ENCODE measurements at regions not wholly inside any gene's neighbourhood (a gene's known extent, or its start where the extent isn't known, plus 50 kb on each side); places are given as distances from the start of the nearest gene placed in this dataset.

- no peak for DNase-seq
These were observed 614.1 kb upstream of the CDH9 start for GRCh38 chr5:27652505-27652904.

DNA sequence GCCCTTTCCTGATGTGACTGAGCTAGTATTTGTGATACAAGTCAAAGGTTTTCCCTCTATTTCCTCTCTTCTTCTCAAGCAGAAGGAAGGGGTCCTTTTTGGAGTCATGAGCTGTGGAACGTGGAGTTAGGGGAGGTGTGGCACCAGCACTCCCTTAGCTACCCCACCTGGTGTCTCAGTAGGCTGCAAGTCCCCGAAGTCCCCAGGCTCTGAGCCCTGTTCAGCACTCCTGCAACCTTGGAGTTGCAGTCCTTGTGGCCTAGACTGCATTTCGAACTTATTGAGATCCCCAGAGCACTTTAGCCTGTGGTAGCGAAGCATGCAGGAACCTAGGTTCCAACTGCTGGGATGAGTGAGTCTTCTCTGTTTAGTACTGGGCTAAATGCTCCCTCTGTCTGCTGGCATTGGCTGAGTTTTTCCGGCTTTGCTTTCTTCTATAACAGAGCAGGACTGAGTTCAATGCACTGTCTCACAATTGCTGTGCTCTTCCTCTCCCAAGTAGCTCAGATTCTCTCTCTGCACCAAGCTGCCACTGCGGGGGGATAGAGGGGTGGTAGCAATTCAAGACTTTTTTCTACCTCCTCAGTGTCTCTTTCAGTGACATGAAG, 600.7 kb upstream of the CDH9 start:
- peak in 1 of 2 experiments; percentile 47 for DNase-seq

DNA sequence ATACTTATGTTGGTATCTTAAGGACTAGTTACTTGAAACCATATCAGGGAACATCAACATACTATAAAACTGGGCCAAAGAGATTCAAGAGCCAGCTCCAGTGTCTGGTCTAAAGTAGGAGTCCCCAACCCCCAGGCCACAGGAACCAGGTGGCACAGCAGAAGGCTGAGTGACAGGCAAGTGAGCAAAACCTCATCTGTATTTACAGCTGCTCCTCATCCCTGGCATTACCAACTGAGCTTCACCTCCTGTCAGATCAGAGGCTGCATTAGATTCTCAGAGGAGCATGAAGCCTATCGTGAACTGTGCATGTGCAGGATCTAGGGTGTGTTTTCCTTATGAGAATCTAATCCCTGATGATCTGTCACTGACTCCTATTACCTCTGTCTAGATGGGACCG, 581.6 kb upstream of the CDH9 start:
- no peak for DNase-seq

DNA sequence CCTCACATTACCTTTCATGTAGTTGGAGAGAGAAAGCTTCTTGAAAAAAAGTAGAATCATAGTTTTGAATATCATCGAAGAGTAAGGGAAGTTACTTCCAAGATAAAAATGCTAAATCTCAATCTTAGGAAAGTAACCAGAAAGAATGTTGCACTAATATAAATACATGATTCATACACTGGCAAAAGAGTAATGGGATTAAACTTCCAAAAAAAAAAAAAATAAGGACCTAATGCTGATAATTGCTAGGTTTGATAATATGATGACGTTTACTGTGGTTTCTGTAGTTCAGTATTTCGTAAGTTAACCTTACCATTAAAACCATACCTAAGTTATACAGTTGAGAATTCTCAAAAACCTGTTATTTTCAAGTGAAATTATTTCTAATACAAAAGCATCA, 573.8 kb upstream of the CDH9 start:
- no peak for DNase-seq

GRCh38 chr5:27608992-27609391, 570.6 kb upstream of the CDH9 start:
- DNase-seq: no peak

GRCh38 chr5:27598576-27598975, 560.2 kb upstream of the CDH9 start:
- no peak for DNase-seq

DNA sequence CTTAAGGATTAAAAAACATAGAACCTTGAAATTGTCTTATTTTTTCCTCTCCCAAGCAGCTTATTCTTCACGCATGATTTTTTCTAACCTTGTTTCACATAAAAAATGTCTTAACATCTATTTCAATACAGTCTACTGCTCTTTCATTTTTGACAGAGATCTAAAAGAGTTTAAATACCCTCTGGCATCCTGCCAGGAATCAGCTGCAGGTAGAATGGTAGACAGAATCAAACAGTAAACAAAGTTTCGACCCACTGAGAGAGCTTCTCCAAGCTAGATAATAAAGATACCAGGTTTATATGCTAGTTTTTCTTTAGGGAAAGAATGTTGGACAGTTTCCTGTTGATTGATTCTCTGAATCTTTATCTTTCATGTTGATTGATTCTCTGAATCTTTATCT, 555.8 kb upstream of the CDH9 start:
- no peak for DNase-seq

DNA sequence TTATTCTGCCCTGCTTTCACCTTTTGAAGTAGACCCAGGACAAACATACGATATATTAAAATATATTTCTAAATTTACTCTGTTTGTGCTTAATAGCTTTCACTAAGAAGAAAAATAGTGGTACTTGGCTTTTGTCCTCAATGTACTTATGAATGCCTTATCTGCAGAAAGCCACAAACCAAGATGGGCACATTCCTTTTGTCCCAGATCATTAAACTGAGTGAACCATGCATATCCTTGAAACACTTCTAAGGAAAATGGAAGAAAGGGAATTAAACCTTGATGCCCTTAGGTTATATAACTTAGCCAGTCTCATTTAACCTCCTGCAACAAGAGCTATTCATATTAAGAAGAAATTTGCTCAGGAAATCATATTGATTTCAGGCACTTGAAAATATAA, 553.8 kb upstream of the CDH9 start:
- DNase-seq: no peak

GRCh38 chr5:27590503-27590902, 552.1 kb upstream of the CDH9 start:
- no peak for DNase-seq

GRCh38 chr5:27578279-27578678, 539.9 kb upstream of the CDH9 start:
- no peak for DNase-seq

- DNase-seq: no peak
These were observed 533.3 kb upstream of the CDH9 start for GRCh38 chr5:27571681-27572080.

DNA sequence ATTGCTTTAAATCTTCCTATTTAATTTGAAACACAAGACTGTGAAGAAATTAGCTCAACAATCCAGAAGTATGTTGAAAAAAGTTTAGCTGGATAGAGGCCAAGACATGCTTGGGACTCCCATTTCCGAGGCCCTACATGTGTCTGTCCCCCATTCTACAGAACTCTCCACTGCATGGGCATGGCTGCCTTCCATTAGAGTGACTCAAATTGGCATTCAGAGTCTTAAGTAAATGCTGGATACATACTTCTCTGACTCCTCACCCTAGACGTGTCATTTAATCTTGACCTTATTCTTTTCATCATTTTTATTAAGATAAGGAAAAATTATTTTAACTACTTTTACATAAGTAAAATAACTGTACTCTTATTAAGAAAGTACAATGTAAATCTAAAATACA, 530.4 kb upstream of the CDH9 start:
- DNase-seq: peak in 1 of 2 experiments; percentile 19

- DNase-seq: no peak
These were observed 523.0 kb upstream of the CDH9 start for GRCh38 chr5:27561408-27561807.

DNA sequence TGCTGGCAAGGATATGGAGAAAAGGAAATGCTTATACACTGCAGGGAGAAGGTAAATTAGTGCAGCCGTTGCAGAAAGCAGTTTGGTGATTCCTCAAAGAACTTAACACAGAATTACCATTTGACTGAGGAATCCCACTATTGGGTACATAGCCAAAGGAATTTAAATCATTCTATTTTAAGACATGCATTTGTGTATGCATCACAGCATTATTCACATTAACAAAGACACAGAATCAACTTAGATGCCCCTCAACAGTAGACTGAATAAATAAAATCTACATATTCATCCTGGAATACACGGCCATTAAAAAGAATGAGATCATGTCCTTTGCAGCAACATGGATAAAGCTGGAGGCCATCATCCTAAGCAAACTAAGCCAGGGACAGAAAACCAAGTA, 510.1 kb upstream of the CDH9 start:
- no peak for DNase-seq

DNA sequence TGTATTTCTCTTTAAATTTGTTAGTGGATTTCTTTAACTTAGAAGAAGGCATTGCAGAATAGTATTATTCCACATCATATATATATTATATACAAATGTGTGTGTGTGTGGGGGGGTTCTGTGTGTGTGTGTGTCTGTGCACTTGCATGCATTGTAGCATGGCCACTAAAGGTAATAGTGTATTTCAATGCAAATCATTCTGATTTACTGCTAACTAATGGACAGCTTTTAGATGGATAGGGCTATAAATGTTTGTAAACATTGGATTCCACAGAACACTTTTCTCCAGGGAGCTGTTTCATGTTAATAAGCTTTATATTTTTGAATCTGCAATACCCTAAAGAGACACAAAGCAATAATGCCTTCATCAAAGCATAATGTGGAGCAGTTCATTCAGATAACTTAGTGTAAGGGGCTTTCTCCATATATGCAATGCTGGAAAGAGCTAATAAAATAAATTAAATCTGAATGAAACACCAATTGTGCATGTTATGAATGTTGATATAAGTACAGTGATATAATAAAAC, 496.7 kb upstream of the CDH9 start:
- no peak for DNase-seq

DNA sequence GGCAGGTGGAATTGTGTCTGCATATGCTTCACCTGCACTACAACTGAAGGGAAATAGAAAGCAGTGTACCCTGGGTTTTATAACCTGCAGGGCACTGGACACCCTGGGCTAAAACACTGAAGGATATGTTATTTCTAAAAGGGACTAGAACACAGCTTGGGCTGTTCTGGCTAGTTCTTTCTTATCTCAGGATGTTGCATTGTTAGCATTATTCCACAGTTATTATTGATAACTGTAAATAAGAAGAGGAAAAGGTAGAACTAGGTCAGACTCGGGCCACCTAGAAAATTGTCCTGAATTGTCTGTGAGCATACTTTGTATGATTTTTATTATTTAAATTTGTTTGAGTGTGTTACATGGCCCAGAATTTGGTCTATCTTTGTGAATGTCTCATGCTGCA, 493.9 kb upstream of the CDH9 start:
- DNase-seq: no peak

GRCh38 chr5:27524515-27524914, 486.1 kb upstream of the CDH9 start:
- DNase-seq: no peak

GRCh38 chr5:27523629-27524028, 485.2 kb upstream of the CDH9 start:
- DNase-seq: no peak

DNA sequence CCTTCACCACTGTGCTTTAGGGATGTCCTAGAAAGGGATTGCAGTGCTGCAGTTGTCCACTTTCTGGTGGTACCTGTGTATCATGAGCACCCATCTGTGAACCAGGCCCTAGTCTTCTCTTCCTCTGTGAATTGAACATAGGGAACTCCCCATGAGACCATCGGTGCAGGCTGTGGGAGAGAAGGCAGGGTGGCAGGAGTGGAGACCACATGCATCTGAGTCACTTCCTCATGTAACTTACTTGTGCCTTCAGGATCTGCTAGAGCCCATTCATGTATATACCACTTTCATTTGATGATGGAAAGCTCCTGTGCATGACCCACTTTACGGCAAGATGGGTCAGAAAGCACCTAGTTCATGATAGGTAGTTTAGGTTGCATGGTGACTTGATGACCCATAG, 478.1 kb upstream of the CDH9 start:
- no peak for DNase-seq

DNA sequence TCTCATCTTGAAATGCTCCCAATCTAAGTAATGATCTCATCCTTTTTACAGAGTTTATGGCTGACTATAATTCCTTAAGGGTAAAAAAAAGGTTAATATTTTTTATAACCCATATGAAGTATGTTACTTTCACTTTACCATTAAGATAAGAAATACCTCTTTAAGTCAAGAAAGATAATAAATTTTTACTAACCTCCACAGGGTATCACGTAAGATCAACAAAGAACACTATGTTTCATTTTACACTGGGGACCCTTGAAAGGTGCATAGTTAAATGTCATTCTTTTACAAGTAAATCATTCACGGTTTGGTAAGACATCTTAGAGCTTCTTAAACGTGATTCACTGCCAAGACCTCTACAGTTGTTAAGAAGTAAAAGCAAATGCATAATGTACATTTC, 472.7 kb upstream of the CDH9 start:
- no peak for DNase-seq

GRCh38 chr5:27503813-27504212, 465.4 kb upstream of the CDH9 start:
- no peak for DNase-seq

- no peak for DNase-seq
These were observed 463.9 kb upstream of the CDH9 start for GRCh38 chr5:27502236-27502635.

GRCh38 chr5:27497491-27497890, 459.1 kb upstream of the CDH9 start:
- DNase-seq: no peak

- DNase-seq: no peak
These were observed 456.5 kb upstream of the CDH9 start for GRCh38 chr5:27494887-27495286.

DNA sequence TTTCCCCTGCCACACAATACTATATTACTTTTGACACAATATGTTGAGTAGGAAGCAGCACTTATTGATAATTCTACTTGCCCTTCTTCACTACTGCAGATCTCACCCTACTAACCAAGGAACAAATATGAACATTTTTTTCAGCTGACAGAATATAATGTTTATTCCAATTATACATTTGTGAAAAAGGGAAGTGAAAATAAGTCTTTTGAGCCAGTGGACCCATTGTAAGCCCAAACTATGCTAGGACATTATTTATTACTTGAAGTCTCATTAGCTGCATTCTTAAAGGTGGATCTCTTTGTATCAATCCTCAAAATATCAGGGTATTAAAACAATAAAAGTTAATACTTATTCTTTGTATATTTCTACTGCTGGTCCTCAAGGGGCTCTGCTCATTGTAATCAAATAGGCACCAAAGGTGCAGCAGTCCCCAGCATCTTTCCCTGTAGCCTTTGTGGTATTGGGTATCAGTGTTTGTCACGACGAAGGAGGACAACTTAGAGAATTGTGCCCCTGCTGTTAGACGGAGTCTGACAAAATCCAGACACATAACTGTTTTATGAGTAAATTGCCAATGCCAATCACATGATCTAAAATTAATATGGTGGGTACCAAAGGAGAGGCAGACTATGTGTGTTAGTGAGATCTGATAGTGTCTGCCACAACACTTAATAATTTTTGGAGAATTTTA, 453.5 kb upstream of the CDH9 start:
- DNase-seq: no peak
